HG03064 (cell line): ENCODE measurements at regions not wholly inside any gene's neighbourhood (a gene's known extent, or its start where the extent isn't known, plus 50 kb on each side); places are given as distances from the start of the nearest gene placed in this dataset.
"Not testable (repeated sequence)": the region's sequence is repeated elsewhere in the genome, so short reads cannot be mapped to it uniquely, and the experiment has no call there.

Experiments
- ATAC-seq: cut with Tn5 transposase; IDR thresholded peaks from one replicate; pipeline ENCODE4 v1.9.1; 2021; ENCODE audit warnings: low read depth; ENCODE audit not compliant: unreplicated experiment

GRCh38 chr12:34097213-34097612, 74.9 kb downstream of the ALG10 start:
- ATAC-seq, result no peak

DNA sequence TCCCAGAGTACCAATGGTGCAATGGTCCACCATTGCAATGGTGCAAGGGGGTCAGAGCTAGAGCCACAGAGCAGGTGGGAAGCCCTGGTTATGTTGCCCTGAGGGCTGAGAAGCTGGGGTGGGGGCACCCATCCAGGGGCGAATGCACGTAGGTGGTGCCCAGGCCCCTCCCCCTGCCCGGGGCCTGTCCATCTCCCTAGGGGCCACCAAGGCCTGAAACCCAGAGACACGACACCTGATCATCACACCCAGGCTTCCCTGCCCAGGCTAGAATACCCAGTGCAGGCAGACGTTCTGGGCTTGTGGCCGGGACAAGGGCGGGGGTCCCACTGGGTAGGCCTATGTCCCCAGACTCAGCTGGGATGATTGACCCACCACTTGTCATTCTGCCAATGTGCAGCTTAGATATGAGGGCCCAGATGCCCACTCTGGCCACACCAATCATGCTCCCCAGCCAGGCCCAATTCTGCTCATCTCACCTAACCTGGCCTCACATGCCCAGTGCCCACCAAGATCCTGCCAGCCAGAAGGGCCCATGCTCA, 83.2 kb downstream of the ALG10 start:
- no peak for ATAC-seq

- ATAC-seq, result no peak
Measured at GRCh38 chr12:34106172-34106571, 83.9 kb downstream of the ALG10 start.

DNA sequence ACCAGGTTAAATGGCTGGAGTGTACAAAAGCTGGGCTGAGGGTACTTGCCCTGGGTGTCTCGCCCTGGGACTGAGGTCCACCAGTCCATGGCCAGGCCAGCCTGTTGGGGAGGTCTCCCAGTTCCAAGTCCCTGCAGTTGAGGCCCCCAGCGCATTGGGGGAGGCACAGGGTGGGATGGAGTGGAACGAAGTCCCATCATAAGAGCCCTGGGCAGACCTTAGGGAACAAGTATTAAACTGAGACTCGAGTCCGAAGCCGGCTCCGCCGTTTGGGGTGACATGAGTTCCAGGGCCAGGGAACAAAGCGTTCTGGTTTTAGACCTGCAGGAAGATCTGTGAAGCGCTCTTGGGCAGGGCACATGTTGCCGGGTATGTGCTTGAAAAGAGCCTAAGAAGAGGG, 84.7 kb downstream of the ALG10 start:
- no peak for ATAC-seq

DNA sequence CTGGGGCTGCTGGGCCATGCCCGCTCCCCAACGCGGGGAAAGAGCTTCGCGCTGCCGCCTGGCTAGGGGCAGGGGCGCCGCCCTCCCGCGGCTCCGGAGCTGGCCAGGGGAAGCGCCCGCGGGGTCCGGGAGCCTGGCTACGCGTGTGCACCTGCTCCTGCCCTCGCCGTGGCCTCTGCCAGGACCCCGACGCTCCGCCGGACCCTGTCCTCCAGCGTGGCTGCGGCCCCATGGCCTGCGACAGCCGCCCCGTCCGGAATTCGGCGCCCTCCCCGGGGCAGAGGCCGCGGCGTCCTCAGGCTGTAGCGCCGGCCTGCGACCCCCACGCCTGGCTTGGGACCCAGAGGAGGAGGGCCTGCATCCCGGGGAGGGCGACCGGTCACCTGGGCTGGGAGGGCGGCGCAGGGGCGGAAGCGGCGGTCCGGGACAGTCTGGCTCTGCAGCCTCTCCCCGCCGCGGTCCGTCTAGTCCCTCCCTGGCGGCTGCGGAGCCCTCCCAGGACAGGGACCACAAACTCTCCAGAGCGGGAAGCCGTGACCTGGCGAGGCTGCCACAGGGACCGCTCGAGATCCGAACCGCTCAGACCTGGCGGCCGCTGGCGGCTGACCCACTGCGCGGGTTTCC, 85.6 kb downstream of the ALG10 start:
- no peak for ATAC-seq

DNA sequence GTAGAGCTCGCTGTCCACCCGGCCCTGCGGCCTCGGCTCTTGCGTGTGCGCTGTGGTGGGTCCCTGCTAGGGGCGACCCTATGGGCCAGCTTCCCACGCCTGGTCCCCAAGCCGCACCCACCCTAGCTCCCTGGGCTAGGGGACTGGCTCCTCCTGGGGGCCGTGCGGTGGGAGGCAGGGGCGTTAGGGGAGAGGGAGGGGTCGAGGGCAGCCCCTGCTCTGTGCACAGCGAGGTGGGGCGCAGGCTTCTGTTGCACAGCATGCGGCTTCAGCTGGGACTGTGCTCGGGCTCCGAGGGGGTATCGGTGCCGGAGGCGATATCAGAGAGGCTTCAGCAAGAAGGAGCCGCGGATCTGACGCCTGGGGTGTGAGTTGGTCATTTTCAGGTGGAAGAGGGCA, 86.1 kb downstream of the ALG10 start:
- no peak for ATAC-seq

DNA sequence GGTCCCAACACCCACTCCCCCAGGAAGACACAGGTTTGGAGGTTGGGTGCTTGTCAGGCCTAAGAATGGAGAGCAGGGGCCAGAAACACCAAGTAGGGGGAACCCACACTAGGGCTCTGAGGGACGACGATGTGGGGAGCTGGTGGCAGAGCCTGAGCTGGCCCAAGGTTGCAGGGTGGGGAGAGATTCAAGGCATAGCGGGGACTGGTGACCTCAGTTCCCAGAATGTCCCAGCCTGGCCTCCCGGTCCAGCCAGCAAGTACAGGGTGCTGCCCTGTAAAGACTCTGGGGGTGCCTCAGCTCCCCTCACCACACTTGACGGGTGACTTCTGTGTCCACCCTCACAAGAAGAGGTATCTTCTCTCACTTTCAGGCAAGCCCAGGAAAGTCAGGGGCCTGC, 86.7 kb downstream of the ALG10 start:
- ATAC-seq, result no peak

- no peak for ATAC-seq
Measured at GRCh38 chr12:34109390-34109789, 87.1 kb downstream of the ALG10 start.

GRCh38 chr12:34109909-34110531, 87.7 kb downstream of the ALG10 start:
- not testable (repeated sequence) for ATAC-seq

GRCh38 chr12:34119366-34119765, 97.1 kb downstream of the ALG10 start:
- ATAC-seq, result no peak

DNA sequence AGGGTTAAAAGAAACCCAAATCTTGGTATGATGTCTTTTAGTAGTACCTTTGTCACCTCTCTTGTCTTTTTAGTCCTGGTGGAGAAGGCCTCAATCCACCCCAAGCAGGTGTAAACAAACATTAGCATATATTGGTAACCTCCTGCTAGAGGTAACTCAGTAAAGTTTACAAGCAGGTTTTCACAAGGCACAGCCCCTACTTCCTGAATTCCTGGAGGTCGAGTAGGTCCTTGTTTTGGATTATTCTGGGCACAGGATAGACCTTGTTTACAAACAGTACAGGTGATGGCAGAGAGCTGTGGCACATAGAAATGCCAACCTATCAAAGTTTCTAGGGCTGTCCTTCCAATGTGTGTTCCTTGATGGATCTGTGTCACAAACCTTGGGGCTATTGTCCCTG, 99.1 kb downstream of the ALG10 start:
- no peak for ATAC-seq

DNA sequence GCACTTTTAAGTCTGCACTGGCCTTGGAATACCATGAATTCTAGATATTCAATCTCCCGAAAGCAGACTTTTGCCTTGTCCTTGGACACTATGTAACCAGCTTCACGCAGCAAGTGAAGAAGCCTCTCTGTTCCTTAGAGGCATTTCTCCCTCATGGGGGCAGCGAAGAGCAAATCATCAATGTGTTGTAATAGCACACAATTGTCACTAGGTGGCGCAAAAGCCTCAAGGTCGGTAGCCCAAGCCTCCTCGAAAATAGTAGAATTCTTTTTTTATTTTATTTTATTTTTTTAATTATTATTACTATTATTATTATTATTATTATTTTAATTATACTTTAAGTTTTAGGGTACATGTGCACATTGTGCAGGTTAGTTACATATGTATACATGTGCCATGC, 100.8 kb downstream of the ALG10 start:
- not testable (repeated sequence) for ATAC-seq

GRCh38 chr12:34124608-34125007, 102.3 kb downstream of the ALG10 start:
- no peak for ATAC-seq

DNA sequence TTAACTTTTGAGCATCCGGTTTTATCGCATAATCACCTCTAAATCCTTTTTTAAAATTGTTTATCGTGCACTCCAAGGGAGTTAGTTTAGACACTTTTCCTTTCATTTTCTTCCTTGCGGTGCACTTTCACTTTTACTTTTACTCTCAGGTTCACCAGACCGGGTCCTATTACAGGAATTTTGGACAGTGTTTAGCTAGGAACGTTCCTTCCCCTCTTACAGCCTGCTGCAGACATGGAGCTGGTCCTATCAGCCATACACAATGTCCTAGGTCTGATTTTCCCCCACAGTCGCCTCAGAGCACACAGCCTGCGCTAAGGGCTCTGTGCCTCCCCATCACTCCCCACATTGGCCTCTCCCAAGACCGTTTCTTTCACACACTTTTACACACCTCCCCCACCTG, 103.9 kb downstream of the ALG10 start:
- no peak for ATAC-seq

- ATAC-seq, result no peak
Measured at GRCh38 chr12:34126805-34127204, 104.5 kb downstream of the ALG10 start.

- ATAC-seq, result not testable (repeated sequence)
Measured at GRCh38 chr12:34127379-34127778, 105.1 kb downstream of the ALG10 start.

GRCh38 chr12:34142430-34142829, 120.1 kb downstream of the ALG10 start:
- no peak for ATAC-seq

DNA sequence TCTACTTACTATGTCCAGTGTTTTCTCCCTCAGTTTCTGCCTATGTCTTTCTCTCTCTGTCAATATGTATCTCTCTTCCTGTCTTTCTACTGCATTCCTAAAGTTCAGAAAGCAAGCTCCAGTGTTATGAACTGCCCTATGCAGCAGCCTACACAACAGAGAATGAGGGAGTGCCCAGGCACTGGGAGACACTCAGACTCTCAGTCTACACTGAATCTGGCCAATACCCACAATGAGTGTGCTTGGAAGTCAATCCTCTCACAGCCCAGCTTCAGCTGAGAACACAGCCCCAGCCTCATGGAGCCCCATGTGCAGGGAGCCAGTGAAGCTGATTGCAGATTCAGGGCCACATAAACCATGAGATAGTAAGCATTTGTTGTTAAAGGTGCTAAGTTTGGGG, 128.7 kb downstream of the ALG10 start:
- ATAC-seq, result no peak

GRCh38 chr12:34163443-34163842, 141.1 kb downstream of the ALG10 start:
- ATAC-seq, result no peak

DNA sequence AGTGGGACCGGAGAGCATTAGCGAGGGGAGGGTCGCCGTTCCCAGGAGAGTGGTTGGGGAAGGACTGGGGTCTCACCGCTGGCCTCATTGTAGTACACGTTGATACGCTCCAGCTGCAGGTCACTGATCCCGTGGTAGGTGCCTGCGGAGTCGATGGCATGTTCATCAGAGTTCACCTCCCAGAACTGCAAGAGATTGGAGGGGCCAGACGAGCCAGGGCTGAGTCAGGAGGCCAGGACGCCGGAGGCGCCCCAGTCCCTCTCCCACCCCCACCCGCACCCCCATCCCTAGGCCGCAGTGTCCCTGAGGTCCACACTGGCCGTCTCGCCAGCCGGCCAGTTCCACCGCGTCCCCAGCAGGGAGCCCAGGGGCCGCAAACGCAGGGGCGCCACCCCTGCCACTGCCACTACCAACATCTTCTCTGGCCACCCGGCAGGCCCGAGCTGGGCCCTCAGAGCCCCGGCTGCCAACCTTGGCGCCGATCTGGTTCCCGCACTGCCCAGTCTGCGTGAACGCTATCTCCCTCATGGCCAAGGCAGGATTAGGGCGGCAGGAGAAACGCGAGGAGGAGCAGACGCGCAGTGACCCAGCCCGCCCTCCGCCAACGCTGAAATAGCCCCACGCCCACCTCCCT, 144.2 kb downstream of the ALG10 start:
- no peak for ATAC-seq

- ATAC-seq, result not testable (repeated sequence)
Measured at GRCh38 chr12:34168507-34168906, 146.2 kb downstream of the ALG10 start.

GRCh38 chr12:34186492-34186891, 164.2 kb downstream of the ALG10 start:
- no peak for ATAC-seq
